GM19463 (cell line): ENCODE measurements at regions not wholly inside any gene's neighbourhood (a gene's known extent, or its start where the extent isn't known, plus 50 kb on each side); places are given as distances from the start of the nearest gene placed in this dataset.
"Not testable (repeated sequence)": the region's sequence is repeated elsewhere in the genome, so short reads cannot be mapped to it uniquely, and the experiment has no call there.

Experiments used
- ATAC-seq: cut with Tn5 transposase; IDR thresholded peaks from one replicate; pipeline ENCODE4 v1.9.1; 2021; ENCODE audit warnings: mild to moderate bottlenecking, moderate library complexity; ENCODE audit not compliant: unreplicated experiment

GRCh38 chr13:73816702-73817101 is 317.5 kb downstream of the KLF12 start:
- ATAC-seq = no peak

- ATAC-seq = no peak
Observed at GRCh38 chr13:73815796-73816195, 318.4 kb downstream of the KLF12 start.

- no peak for ATAC-seq
Observed at GRCh38 chr13:73810647-73811046, 323.6 kb downstream of the KLF12 start.

GRCh38 chr13:73809561-73809960 is 324.6 kb downstream of the KLF12 start:
- ATAC-seq = no peak

GRCh38 chr13:73808318-73808717 is 325.9 kb downstream of the KLF12 start:
- ATAC-seq = no peak

- not testable (repeated sequence) for ATAC-seq
Observed at GRCh38 chr13:73805326-73805958, 328.8 kb downstream of the KLF12 start.

GRCh38 chr13:73803997-73804396 is 330.2 kb downstream of the KLF12 start:
- ATAC-seq = no peak

GRCh38 chr13:73800011-73800410 is 334.2 kb downstream of the KLF12 start:
- ATAC-seq = no peak

GRCh38 chr13:73794755-73795154 is 339.4 kb downstream of the KLF12 start:
- no peak for ATAC-seq

GRCh38 chr13:73793361-73793760 is 340.8 kb downstream of the KLF12 start:
- ATAC-seq = no peak

- no peak for ATAC-seq
Observed at GRCh38 chr13:73792796-73793195, 341.4 kb downstream of the KLF12 start.

- no peak for ATAC-seq
Observed at GRCh38 chr13:73782450-73783449, 351.5 kb downstream of the KLF12 start.

- no peak for ATAC-seq
Observed at GRCh38 chr13:73781384-73781783, 352.8 kb downstream of the KLF12 start.

GRCh38 chr13:73779881-73780280 is 354.3 kb downstream of the KLF12 start:
- no peak for ATAC-seq

- ATAC-seq = no peak
Observed at GRCh38 chr13:73778242-73778864, 355.9 kb downstream of the KLF12 start.

- ATAC-seq = no peak
Observed at GRCh38 chr13:73777134-73777533, 357.1 kb downstream of the KLF12 start.

- no peak for ATAC-seq
Observed at GRCh38 chr13:73776151-73776785, 357.9 kb downstream of the KLF12 start.

GRCh38 chr13:73773168-73773549 is 361.0 kb downstream of the KLF12 start:
- no peak for ATAC-seq

- no peak for ATAC-seq
Observed at GRCh38 chr13:73772449-73773167, 361.6 kb downstream of the KLF12 start.

GRCh38 chr13:73767747-73768315 is 366.4 kb downstream of the KLF12 start:
- peak; percentile 21 for ATAC-seq
